ENCODE measurements at regions not wholly inside any gene's neighbourhood (a gene's known extent, or its start where the extent isn't known, plus 50 kb on each side); places are given as distances from the start of the nearest gene placed in this dataset.

DNA sequence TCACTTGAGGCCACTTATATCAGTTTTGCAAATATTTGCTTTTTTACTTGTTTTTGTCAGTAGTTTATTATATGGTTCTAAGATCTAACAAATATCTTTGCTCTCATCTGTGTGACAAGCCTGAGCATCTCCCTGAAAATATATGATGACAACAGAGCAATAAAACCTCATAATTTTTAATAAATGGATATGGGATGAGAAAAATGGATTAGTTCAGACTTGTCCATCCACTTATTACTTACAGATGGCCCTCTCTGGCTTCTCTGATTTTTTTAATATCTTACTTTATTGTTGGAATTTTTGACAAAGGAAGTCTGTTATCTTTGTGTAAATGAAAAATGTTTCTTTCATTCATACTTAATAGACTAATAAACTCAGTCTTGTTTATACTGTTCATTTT lies 491.4 kb upstream of the RAG2 start:
- DNase-seq, result no peak

GRCh38 chr11:37088573-37088910 lies 490.5 kb upstream of the RAG2 start:
- no peak for DNase-seq

DNA sequence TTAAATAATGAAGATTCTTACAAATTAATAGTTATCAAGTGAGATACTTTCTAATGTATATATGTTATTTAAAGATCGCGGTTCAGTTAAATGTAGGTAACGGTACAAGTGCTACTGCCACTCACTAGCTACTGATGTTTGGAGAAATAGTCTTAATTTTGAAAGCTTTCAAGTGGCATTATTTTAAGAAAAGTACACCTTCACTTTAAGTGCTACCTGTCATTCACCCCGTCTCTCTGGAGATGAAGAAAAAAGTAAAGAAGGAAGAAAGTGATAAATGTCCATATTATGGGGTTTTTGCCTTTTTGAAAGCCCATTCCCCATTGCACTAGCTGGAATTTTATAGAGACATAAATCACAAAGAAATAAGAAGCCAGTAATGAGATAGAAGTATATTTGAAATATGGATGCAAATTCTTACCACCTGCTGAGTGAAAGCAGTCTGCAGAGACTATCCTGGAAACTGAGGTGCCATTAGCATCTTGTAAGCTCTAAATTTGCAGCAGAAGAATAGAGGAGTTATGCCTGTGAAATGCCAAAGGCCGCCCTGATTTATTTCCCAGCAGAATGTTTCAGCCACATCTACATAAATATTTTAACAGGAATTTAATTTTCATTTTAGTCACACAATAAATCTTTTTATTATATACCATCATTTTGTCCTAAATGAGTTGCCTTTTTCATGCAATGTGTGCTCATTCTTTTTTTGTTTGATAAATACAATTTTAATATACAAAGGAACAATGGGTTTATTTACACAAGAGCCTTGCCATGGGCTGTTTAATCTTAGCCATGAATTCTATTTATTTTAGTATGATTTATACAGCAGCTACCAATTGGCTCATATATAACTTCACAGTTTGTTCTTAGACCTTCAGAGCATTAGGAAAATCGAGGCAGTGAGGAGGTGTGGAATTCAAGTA lies 489.9 kb upstream of the RAG2 start:
- DNase-seq, result no peak

DNA sequence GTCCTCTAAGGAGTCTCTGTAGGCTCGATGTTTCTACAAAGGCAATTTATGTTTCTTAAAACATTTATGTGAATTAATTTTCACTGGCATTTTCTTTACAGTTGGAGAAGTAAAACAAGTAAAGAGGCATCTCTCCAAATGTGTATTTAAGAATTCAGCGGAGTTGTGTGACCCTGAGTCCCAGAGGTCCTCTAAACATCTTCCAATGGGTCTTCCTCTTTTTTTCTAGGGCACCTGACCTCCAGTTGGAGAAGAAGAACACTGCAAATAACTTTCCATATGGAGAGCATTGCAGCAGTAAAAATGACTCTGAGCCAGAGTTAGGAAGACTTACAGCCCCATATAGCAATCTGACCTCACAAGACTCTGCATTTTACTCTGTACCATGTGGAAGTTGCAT lies 480.5 kb upstream of the RAG2 start:
- no peak for DNase-seq

- DNase-seq, result no peak
Observed at GRCh38 chr11:37076866-37077265, 478.8 kb upstream of the RAG2 start.

GRCh38 chr11:37072538-37073055 lies 474.6 kb upstream of the RAG2 start:
- no peak for DNase-seq

DNA sequence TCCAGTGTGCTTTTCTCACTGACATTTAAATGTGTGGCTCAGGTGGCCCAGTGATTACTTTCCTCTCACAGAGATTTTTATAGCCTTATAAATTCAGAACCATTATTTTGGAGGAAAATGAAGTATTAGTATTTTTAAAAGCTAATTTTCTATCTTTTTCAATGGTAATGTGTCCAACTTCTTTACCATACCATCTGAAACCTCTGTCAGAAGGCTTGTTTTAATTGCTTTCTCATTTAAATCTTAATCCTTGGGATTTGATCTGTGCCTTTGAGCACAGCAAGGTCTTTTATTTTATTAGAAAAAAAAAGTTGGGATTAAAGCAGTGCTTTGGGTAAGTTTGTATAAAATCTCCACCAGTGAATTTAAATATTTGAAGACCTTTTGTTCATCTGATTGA lies 452.3 kb upstream of the RAG2 start:
- DNase-seq, result no peak

DNA sequence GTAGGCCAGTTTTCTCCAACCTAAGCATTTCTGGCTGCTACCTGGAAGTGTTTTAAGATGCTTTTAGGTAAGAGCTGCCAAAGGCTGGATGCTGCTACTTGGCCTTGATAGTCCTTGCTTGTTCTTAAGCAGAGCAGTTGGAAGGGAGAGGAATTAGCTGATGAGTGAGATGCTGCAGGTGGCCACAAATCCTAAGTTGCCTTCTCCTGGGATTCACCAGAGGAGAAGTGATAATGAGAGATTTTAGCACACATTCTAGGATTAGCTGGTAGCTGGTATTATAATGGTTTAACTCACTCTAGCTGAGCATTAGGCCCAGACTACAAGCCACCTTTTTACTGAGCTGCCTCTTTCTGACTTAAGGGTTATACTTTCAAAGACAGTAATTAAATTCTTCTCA lies 442.9 kb upstream of the RAG2 start:
- DNase-seq, result no peak

GRCh38 chr11:37038911-37039310 lies 440.9 kb upstream of the RAG2 start:
- DNase-seq, result no peak

DNA sequence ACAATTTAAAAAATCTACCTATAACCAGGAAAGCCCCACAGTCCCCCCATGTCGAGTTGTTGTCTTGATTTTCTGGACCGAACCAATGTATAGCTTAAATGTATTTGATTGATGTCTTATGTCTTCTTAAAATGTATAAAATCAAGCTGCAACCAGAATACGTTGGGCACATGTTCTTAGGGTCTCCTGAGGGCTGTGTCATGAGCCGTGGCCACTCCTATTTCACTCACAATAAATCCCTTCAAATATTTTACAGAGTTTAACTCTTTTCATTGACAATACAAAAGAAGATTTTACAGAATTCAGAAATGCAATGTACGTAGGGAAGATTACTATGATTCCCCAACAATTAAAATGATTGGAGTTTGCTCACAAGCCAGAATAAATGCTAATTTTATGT lies 428.7 kb upstream of the RAG2 start:
- DNase-seq, result no peak

- no peak for DNase-seq
Observed at GRCh38 chr11:37026326-37026725, 428.3 kb upstream of the RAG2 start.

DNA sequence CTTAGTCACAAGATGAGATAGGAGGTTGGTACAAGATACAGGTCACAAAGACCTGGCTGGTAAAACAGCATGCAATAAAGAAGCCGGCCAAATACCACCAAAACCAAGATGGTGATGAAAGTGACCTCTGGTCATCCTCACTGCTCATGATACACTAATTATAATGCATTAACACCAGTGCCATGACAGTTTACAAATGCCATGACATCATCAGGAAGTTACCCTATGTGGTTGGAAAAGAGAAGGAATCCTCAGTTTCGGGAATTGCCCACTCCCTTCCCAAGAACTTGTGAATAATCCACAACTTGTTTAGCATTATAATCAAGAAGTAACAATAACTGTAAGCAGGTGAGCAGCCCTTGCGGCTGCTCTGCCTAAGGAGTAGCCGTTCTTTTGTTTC lies 408.5 kb upstream of the RAG2 start:
- no peak for DNase-seq

DNA sequence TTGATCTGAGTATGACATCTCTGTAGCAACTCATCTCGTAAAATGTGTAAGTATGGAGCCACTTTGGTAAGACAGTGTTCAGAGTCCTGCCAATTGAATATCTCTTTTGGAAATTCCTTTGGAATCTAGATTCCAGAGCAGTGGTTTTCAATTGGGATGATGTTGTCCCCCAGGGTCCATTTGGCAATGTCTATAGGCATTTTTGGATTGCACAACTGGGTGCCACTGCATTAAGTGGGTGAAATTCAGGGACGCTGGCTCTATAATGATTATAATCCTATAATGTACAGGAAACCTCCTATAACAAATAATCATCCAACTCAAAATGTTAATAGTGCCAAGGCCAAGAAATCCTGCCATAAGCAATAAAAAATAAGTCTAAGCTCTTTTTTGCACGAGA lies 404.8 kb upstream of the RAG2 start:
- no peak for DNase-seq

- no peak for DNase-seq
Observed at GRCh38 chr11:36997656-36998055, 399.6 kb upstream of the RAG2 start.

- no peak for DNase-seq
Observed at GRCh38 chr11:36996795-36997194, 398.8 kb upstream of the RAG2 start.

- no peak for DNase-seq
Observed at GRCh38 chr11:36994208-36994607, 396.2 kb upstream of the RAG2 start.

DNA sequence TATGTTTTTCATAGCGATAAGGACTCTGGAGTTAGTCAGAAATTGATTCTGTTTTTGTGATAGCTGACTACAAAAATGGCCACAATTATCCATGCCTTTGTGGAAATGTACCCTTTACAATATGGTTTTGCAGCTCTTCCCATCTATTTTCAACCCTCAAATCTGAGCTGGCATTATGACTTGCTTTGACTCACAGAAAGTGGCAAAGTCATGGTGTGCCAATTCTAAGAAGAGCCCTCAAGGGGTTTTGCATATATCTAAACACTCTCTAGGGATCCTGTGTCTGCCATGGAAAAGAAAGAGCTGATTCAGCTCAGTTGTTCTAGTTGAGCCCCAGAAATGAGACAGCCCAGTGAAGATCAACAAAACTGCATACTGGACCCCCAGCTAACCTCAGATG lies 390.5 kb upstream of the RAG2 start:
- DNase-seq, result no peak

- no peak for DNase-seq
Observed at GRCh38 chr11:36985562-36985961, 387.5 kb upstream of the RAG2 start.

DNA sequence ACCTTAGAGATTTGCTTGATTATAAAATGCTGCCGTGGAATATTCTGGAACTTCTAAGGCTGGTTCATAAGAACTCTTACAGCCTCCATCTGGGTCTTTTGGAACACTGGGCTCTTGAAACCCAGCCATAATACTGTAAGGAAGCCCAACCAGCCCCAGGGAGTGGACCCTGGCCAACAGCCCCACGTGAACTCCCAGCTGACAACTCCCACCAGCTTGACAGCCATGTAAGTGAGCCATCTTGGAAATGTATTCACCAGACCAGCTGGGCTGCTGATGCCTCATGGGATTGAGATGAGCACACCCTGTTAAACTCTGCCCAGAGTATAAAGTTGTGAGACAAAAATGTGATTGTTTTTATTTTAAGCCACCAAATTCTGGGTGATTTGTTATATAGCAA lies 378.7 kb upstream of the RAG2 start:
- no peak for DNase-seq

DNA sequence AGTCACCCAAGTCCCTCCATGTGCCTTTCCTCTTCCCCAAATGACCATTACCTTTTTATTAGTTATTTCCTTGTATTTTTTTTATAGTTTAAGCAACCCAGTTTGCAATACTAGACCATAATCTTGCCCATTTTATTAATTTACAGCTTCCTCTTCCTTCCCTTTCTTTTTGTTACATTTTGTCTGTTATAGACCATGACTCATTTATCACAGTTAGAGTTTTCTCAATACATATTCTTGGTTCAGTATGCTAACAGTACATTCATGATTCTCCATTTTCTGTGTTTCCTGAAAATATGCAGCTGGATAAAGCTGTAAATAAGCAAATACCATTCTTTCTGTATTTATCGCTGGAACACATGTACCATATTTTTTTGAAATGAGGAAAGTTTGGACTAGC lies 376.7 kb upstream of the RAG2 start:
- no peak for DNase-seq

DNA sequence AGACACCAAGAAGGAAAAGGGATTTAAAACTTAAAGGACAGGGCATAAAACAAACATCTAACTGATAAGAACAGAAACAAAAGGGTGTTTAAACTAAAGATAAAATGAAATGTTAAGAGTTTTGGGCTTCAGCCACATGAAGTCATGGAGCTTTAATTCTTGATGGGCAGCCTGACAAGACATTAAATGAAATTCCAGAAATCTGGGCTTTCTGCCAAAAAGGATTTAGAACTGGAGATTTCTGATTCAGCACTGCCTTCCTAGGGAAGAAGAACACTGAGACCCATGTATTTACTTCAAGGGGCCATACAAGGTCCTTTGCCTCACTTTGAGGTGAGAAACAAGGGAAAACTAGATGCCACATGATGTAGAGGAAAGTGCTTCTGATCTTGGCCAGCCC lies 355.9 kb upstream of the RAG2 start:
- DNase-seq, result no peak

- no peak for DNase-seq
Observed at GRCh38 chr11:36948460-36949127, 350.6 kb upstream of the RAG2 start.

DNA sequence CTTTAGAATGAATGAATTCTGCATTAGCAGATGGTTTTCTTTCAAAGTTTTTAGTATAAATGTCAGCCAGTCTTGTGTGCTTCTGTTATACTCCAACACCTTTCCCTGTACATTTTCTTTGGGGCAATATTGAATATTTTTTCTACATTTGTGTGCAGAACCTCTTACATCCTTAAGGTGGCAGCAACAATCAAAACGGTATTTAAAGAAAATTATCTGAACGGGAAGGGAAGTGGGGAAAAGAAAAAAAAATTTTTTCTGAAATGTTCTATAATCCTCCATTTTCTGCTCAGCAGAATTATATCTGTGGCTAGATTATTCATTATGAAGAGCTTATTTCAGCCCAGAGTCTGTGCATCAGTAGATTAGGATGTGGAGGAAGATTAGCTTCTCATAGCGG lies 347.3 kb upstream of the RAG2 start:
- no peak for DNase-seq

GRCh38 chr11:36933481-36933880 lies 335.4 kb upstream of the RAG2 start:
- DNase-seq, result no peak

DNA sequence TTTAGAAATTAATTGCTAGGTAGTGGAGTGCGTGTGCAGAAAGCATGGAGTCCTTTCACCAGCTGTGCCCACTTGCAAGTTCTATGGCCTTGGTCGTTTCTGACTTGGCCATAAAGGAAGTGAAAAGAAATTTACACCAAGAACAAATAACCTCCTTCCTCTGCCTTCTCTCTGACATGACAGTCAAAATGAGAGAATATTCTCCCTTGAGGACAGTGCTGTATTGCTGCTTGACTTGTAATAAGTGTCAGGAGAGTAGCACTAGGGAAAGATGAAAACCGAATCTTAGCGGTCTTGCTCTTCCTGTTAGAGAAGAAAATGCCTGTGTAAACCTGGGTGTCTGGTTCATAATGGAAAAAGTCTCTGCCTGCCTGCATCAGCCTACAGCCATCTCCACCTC lies 333.1 kb upstream of the RAG2 start:
- no peak for DNase-seq

Measured in activated CD4-positive, alpha-beta T cell treated with anti-CD3 and anti-CD28 coated beads, Interleukin-2, amount 50 U/mL, for 48 hours (primary cell).